ENCODE measurements at regions not wholly inside any gene's neighbourhood (a gene's known extent, or its start where the extent isn't known, plus 50 kb on each side); places are given as distances from the start of the nearest gene placed in this dataset.

DNA sequence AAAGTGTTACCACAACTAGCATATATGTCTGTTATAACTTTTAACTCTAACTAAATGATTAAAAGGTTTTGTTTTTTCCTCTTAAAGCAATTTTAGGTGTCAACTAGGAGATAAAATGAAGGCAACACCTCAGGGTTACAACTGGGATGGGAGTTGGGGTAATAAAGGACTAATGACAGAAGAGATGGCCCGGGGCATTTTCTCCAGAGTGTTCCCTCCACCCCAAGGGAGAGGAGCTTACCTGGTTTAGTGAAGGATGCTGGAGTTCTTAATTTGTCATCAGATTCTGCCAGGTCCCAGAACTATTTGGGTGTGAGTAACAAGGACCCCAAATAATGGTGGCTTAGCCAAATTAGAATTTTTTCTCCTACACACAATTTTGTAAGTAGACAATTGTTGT, 260.3 kb downstream of the CD109 start:
- TF ChIP-seq, protein P1, sequence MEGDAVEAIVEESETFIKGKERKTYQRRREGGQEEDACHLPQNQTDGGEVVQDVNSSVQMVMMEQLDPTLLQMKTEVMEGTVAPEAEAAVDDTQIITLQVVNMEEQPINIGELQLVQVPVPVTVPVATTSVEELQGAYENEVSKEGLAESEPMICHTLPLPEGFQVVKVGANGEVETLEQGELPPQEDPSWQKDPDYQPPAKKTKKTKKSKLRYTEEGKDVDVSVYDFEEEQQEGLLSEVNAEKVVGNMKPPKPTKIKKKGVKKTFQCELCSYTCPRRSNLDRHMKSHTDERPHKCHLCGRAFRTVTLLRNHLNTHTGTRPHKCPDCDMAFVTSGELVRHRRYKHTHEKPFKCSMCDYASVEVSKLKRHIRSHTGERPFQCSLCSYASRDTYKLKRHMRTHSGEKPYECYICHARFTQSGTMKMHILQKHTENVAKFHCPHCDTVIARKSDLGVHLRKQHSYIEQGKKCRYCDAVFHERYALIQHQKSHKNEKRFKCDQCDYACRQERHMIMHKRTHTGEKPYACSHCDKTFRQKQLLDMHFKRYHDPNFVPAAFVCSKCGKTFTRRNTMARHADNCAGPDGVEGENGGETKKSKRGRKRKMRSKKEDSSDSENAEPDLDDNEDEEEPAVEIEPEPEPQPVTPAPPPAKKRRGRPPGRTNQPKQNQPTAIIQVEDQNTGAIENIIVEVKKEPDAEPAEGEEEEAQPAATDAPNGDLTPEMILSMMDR (conservative IDR thresholded peaks at IDR 0.05) = no peak
- H3K27me3 Mint-ChIP-seq = no peaks in the 10 kb centered on the region
- H3K36me3 Mint-ChIP-seq = no peaks in the 10 kb centered on the region
- no peak overlapping the region for H3K4me3 Mint-ChIP-seq
- H3K9me3 Mint-ChIP-seq = no peaks in the 10 kb centered on the region
- no peak for DNase-seq (ENCODE audit: extremely low spot score, unreplicated experiment)
- H3K4me1 Mint-ChIP-seq (ENCODE audit: unreplicated experiment) = no peaks in the 10 kb centered on the region
- no peak overlapping the region for H3K27ac Mint-ChIP-seq

DNA sequence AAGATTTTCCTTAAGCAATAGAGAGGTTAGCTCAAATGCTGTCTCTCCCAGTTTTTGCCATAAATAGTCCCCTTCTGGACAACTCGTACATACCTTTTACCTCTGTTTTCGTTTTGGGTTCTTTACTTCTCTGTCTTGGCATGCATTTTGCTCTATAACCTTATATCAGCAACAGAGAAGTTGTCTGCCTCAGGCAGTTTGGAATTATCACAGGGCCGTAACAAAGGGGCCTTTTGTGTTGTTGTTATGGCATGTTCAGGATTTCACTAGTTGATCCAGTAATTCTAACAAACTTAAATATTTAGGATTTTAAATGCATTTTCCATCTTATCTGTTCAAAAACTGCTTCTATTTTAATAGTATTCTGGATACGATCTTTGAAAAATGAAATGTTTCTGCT, 259.8 kb downstream of the CD109 start:
- H3K9me3 Mint-ChIP-seq = no peaks in the 10 kb centered on the region
- H3K27me3 Mint-ChIP-seq = no peaks in the 10 kb centered on the region
- TF ChIP-seq, protein P1 (conservative IDR thresholded peaks at IDR 0.05) = no peak
- no peaks in the 10 kb centered on the region for H3K4me1 Mint-ChIP-seq (ENCODE audit: unreplicated experiment)
- DNase-seq (ENCODE audit: extremely low spot score, unreplicated experiment) = no peak
- no peak overlapping the region for H3K27ac Mint-ChIP-seq
- no peaks in the 10 kb centered on the region for H3K36me3 Mint-ChIP-seq
- H3K4me3 Mint-ChIP-seq = no peak overlapping the region

DNA sequence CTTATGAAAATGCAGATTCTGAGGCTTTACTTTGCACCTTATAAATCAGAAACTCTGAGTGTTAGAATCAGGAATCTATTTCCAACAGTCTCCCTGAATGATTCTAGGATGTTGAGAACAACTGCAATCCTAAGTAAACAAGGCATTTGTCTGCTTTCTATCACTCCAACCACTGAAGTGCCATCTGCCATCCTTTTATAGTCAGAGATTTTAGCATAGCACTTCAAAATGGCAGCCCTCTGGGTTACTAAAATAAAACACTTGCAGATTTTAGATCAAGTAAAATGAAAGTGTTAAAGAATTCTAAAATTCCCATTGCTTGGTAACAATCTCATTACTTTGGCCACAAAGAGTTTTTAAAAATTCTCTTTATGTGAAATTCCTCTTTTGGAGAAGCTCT, 258.9 kb downstream of the CD109 start:
- TF ChIP-seq, protein P1 (conservative IDR thresholded peaks at IDR 0.05) = no peak
- H3K27ac Mint-ChIP-seq = no peak overlapping the region

DNA sequence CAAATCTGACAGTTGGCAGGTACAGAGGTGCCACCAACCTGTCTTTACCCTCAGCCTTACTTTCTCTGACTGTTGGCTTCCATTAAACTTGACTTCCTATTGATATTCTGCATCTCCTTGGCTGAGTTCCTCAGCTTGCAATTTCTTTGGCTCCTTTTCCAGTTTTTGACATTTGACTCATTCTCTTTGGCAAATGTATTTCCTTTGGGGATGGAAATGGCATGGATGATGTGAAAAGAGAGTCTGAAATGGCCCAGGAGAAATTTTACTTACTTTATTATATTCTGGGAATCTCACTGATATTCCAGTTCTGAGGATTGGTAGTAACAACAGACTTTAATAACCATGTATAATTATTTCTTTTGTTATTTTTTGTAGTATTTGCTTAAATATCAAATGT, 255.2 kb downstream of the CD109 start:
- DNase-seq (ENCODE audit: extremely low spot score, unreplicated experiment) = no peak
- Mint-ChIP-seq H3K9me3 (peaks cover 11% of the 10 kb centered on the region), H3K4me3 (no peak overlapping the region), H3K4me1 (ENCODE audit: unreplicated experiment) (no peaks in the 10 kb centered on the region), H3K27me3 (no peaks in the 10 kb centered on the region), H3K27ac (no peak overlapping the region), H3K36me3 (no peaks in the 10 kb centered on the region)
- TF ChIP-seq, protein P1 (conservative IDR thresholded peaks at IDR 0.05) = no peak

More for the DNA sequence above, 258.9 kb downstream of the CD109 start:
- H3K9me3 Mint-ChIP-seq = no peaks in the 10 kb centered on the region
- H3K27me3 Mint-ChIP-seq = no peaks in the 10 kb centered on the region
- H3K4me1 Mint-ChIP-seq (ENCODE audit: unreplicated experiment) = no peaks in the 10 kb centered on the region
- H3K4me3 Mint-ChIP-seq = no peak overlapping the region
- no peak for DNase-seq (ENCODE audit: extremely low spot score, unreplicated experiment)
- H3K36me3 Mint-ChIP-seq = no peaks in the 10 kb centered on the region

DNA sequence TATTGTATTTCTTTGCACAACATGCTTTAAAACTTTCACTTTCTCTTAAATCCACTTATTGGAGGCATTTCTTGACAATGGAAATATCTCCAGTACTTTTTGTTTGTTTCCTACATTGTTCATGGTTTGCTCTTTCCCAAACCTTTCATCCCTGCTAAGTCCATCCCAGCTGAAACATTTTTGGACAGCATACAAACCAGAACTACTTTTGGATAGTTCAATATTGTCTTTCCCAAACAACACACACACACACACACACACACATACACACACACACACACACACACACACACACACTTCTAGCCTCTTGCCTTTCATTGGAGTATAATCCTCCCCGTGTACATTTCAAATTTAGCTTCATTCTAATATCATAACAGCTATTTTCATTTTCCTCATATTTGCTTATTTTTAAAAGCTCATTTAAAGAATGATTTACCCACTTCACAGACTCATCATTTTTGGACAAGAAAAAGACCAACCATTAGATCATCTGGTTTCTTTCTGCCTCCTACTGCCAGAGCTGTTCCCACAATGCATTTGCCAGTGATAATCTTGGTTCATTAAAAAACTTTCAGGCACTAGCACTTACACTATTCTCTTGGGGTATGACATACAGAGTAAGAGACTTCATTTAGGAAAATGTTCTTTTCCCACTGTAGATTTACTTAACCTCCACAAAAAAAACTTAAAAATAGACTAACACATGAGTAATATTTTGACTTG, 248.1 kb downstream of the CD109 start:
- H3K4me3 Mint-ChIP-seq = no peak overlapping the region
- peaks cover 11% of the 10 kb centered on the region for H3K9me3 Mint-ChIP-seq
- H3K27me3 Mint-ChIP-seq = no peaks in the 10 kb centered on the region
- no peaks in the 10 kb centered on the region for H3K36me3 Mint-ChIP-seq
- no peak for DNase-seq (ENCODE audit: extremely low spot score, unreplicated experiment)
- no peaks in the 10 kb centered on the region for H3K4me1 Mint-ChIP-seq (ENCODE audit: unreplicated experiment)
- H3K27ac Mint-ChIP-seq = no peak overlapping the region
- TF ChIP-seq, protein P1 (conservative IDR thresholded peaks at IDR 0.05) = no peak

All from type B pancreatic cell (in vitro differentiated cells).